ENCODE measurements at regions not wholly inside any gene's neighbourhood (a gene's known extent, or its start where the extent isn't known, plus 50 kb on each side); places are given as distances from the start of the nearest gene placed in this dataset.

DNA sequence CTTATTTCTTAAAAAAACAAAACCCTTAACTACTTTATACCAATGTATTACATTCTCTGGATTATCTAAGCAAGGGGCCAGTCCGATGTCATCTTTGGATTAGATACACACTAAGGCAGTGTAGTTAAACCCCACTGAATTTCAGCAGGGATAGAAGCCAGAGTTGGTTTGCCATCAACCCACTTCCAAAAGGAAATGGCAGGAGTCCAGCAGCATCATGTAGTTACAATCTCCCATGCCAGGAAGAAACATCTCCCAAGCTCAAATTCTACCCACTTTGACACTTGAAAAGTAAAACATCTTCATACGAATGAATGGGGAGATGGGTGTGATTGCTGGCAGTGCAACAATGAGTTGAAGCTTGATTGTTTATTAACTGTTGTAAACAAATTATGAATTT lies 203.5 kb upstream of the PLXNC1 start:
- WGBS: 97% methylated on average over 2 of the region's 2 CpGs
- peaks cover 5% of the 10 kb centered on the region; the same call in 1 of the 2 replicates for H3K9me3 ChIP-seq (ENCODE audit: insufficient read depth, low read depth, low read length)
- no peaks in the 10 kb centered on the region for H3K36me3 ChIP-seq (ENCODE audit: insufficient read depth, low read length)
- no peak overlapping the region for H3K27ac ChIP-seq (ENCODE audit: low read depth, low read length)
- H3K27me3 ChIP-seq (ENCODE audit: insufficient read depth, low read length): no peaks in the 10 kb centered on the region
- no peak overlapping the region for H3K9ac ChIP-seq (ENCODE audit: low read depth, low read length)
- no peak overlapping the region for H3K4me3 ChIP-seq (ENCODE audit: low read length)
- H3K4me1 ChIP-seq (ENCODE audit: insufficient read depth, low read length): peaks cover 6% of the 10 kb centered on the region; the same call in 1 of the 2 replicates

DNA sequence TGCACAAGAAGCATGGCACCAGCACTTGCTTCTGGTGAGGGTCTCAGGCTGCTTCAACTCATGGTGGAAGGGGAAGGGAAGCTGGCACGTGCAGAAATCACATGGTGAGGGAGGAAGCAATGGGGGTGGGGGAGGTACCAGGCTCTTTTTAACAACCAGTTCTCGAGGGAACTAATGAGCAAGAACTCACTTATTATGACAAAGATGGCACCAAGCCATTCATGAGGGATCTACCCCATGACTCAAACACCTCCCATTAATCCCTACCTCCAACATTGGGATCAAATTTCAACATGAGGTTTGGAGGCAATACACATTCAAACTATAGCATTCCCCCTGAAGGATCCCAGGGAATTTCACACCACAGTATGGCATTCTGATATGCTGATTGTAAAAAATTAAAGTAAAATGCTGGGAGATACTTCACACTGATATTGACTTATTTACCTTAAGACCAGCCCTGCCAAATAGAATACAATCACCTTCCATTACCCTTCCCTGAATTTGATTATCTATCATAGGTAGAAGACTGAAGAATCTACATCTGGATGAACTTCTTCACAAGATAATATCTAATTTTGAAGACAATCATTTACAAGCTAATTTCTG lies 201.7 kb upstream of the PLXNC1 start:
- Histone ChIP-seq H3K9ac (ENCODE audit: low read depth, low read length) (no peak overlapping the region), H3K27ac (ENCODE audit: low read depth, low read length) (no peak overlapping the region), H3K36me3 (ENCODE audit: insufficient read depth, low read length) (no peaks in the 10 kb centered on the region), H3K4me3 (ENCODE audit: low read length) (no peak overlapping the region), H3K4me1 (ENCODE audit: insufficient read depth, low read length) (peaks cover 6% of the 10 kb centered on the region; the same call in 1 of the 2 replicates), H3K9me3 (ENCODE audit: insufficient read depth, low read depth, low read length) (peaks cover 6% of the 10 kb centered on the region; the same call in 1 of the 2 replicates), H3K27me3 (ENCODE audit: insufficient read depth, low read length) (no peaks in the 10 kb centered on the region)
- 60% methylated on average over 2 of the region's 2 CpGs for WGBS

DNA sequence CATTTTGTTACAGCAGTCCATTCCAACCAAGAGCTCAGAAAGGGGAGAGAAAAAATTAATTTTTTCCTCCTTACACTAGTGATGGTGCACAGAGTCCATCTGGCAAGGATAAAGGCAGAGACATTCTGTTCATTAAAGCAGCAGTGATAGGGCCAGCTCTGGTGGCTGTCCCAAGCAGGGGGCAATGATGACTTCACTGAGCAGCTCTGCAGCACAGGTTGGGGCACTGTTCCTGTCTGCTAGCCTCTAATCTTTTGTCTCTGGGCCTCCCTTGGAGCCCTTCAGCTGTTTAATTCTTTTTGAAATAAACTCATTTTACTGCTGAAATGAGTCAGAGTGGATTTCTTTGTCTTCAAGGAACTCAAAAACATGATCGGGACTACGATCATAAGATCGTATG lies 200.9 kb upstream of the PLXNC1 start:
- 90% methylated on average over 3 of the region's 3 CpGs for WGBS
- Histone ChIP-seq H3K27ac (ENCODE audit: low read depth, low read length) (no peak overlapping the region), H3K9ac (ENCODE audit: low read depth, low read length) (no peak overlapping the region), H3K27me3 (ENCODE audit: insufficient read depth, low read length) (no peaks in the 10 kb centered on the region), H3K9me3 (ENCODE audit: insufficient read depth, low read depth, low read length) (peaks cover 6% of the 10 kb centered on the region; the same call in 1 of the 2 replicates), H3K36me3 (ENCODE audit: insufficient read depth, low read length) (no peaks in the 10 kb centered on the region), H3K4me1 (ENCODE audit: insufficient read depth, low read length) (peaks cover 6% of the 10 kb centered on the region; the same call in 1 of the 2 replicates), H3K4me3 (ENCODE audit: low read length) (no peak overlapping the region)

DNA sequence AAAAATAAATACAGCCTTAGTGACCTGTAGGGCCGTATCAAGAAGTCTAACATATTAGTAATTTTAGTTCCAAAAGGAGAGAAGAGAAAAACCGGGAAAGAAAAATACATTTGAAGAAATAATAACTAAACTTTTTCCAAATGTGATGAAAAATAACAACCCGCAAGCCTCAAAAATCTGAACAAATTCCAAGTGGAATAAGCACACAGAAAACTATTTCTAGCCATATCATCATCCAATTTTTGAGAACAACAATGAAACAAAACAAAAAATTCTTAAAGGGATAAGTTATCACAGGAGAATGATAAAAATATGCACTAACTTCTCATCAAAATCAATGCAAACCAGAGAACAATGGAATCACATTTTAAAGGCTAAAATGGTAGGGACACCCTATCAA lies 198.1 kb upstream of the PLXNC1 start:
- Histone ChIP-seq H3K27ac (ENCODE audit: low read depth, low read length) (no peak overlapping the region), H3K27me3 (ENCODE audit: insufficient read depth, low read length) (no peaks in the 10 kb centered on the region), H3K9me3 (ENCODE audit: insufficient read depth, low read depth, low read length) (peaks cover 6% of the 10 kb centered on the region; the same call in 1 of the 2 replicates), H3K36me3 (ENCODE audit: insufficient read depth, low read length) (no peaks in the 10 kb centered on the region), H3K4me3 (ENCODE audit: low read length) (no peak overlapping the region), H3K9ac (ENCODE audit: low read depth, low read length) (no peak overlapping the region), H3K4me1 (ENCODE audit: insufficient read depth, low read length) (peaks cover 6% of the 10 kb centered on the region; the same call in 1 of the 2 replicates)
- 100% methylated on average over 1 of the region's 3 CpGs for WGBS

DNA sequence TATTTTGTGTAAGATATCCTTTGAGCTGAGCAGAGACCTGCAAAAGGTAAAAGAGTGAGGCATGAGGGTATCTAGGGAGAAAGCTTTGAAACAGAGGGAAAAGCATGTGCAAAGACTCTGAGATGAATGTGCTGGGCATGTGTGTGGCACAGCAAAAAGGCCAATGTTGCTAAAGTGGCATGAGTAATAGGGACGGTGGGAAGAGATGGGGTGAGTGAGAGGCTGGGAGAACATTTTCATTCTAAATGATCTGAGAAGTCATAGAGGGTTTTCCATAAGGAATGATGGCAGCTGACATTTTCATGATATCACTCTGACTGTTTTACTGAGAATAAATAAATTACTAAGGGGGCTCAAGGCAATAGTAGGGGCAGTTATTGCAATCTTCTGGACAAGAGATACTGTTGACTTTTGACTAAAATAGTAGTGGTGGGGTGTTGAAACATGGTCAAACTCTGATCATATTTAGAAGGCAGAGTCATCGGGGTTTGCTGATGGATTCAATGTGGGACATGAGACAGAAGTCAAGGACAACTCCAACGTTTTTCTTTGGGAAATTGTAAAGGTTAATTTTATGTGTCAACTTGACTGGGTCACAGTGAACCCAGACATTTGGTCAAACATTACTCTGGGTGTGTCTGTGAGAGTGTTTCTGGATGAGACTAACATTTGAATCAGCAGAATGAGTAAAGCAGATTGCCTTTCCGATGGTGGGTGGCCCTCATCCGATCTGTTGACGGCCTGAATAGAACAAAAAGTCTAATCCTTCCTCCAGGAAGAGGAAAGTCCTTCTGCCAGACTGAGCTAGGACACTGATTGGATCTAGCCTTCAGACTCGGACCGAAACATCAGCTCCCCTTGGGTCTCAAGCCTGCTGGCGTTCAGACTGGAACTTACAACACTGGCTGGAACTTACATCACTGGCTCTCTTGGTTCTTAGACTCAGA lies 193.9 kb upstream of the PLXNC1 start:
- Histone ChIP-seq H3K27me3 (ENCODE audit: insufficient read depth, low read length) (no peaks in the 10 kb centered on the region), H3K4me3 (ENCODE audit: low read length) (no peak overlapping the region), H3K4me1 (ENCODE audit: insufficient read depth, low read length) (no peaks in the 10 kb centered on the region), H3K27ac (ENCODE audit: low read depth, low read length) (no peak overlapping the region), H3K9me3 (ENCODE audit: insufficient read depth, low read depth, low read length) (peaks cover 6% of the 10 kb centered on the region; the same call in 1 of the 2 replicates), H3K9ac (ENCODE audit: low read depth, low read length) (no peak overlapping the region), H3K36me3 (ENCODE audit: insufficient read depth, low read length) (no peaks in the 10 kb centered on the region)
- 90% methylated on average over 9 of the region's 9 CpGs for WGBS

DNA sequence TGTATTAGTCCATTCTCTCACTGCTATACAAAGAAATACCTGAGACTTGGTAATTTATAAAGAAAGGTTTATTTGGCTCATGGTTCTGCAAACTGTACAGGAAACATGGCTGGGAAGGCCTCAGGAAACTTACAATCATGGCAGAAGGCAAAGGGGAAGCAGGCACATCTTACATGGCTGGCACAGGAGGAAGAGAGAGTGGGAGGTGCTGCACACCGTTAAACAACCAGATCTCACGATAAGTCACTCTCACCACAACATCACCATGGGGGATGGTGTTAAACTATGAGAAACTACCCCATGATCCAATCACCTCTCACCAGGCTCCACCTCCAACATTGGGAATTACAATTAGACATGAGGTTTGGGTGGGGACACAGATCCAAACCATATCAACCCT lies 191.8 kb upstream of the PLXNC1 start:
- no peak overlapping the region for H3K9ac ChIP-seq (ENCODE audit: low read depth, low read length)
- no peaks in the 10 kb centered on the region for H3K4me1 ChIP-seq (ENCODE audit: insufficient read depth, low read length)
- no CpG with 5 or more reads among the region's 2 CpGs for WGBS
- H3K4me3 ChIP-seq (ENCODE audit: low read length): no peak overlapping the region
- no peak overlapping the region for H3K27ac ChIP-seq (ENCODE audit: low read depth, low read length)
- no peaks in the 10 kb centered on the region for H3K9me3 ChIP-seq (ENCODE audit: insufficient read depth, low read depth, low read length)
- H3K27me3 ChIP-seq (ENCODE audit: insufficient read depth, low read length): no peaks in the 10 kb centered on the region
- no peaks in the 10 kb centered on the region for H3K36me3 ChIP-seq (ENCODE audit: insufficient read depth, low read length)

DNA sequence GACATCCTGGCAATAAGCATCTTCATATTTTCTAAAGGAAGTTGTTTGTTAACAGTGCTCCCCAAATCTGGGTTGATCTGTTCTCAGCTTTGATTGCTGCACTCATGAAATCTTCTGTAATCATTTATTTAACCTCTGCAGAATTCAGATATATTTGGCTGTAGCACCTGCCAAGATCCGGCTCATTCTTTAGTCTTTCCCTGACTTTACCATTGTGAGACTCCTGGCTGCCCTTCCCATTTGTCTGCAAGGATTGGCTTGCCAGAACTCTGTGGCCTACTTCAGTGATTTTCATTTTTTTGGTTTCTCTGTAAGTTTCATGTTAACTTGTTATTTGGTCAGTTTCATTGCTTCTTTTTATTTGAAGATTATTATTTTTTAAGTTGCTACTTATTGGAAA lies 191.2 kb upstream of the PLXNC1 start:
- Histone ChIP-seq H3K36me3 (ENCODE audit: insufficient read depth, low read length) (no peaks in the 10 kb centered on the region), H3K4me1 (ENCODE audit: insufficient read depth, low read length) (no peaks in the 10 kb centered on the region), H3K27ac (ENCODE audit: low read depth, low read length) (no peak overlapping the region), H3K9me3 (ENCODE audit: insufficient read depth, low read depth, low read length) (no peaks in the 10 kb centered on the region), H3K27me3 (ENCODE audit: insufficient read depth, low read length) (no peaks in the 10 kb centered on the region), H3K9ac (ENCODE audit: low read depth, low read length) (no peak overlapping the region), H3K4me3 (ENCODE audit: low read length) (no peak overlapping the region)
- 99% methylated on average over 1 of the region's 1 CpG for WGBS

DNA sequence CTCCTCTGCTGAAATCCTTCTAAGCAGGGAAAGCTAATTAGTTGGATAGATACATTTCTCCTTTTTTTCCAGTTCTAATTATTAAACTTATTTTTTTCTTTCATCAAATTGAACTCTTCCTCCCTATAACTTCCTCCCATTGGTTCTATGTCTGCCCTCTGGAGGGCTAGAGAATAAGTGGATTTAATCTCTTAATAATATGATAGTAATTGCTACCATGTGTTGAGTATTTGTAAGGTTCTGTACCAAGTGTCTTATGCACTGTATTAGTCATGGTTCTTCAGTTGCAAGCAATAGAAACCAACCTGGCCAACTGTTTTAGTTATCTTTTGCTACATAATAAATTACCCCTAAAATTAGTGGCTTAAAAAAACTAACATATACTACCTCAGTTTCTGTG lies 190.5 kb upstream of the PLXNC1 start:
- Histone ChIP-seq H3K9me3 (ENCODE audit: insufficient read depth, low read depth, low read length) (no peaks in the 10 kb centered on the region), H3K36me3 (ENCODE audit: insufficient read depth, low read length) (no peaks in the 10 kb centered on the region), H3K27ac (ENCODE audit: low read depth, low read length) (no peak overlapping the region), H3K9ac (ENCODE audit: low read depth, low read length) (no peak overlapping the region), H3K4me3 (ENCODE audit: low read length) (no peak overlapping the region), H3K27me3 (ENCODE audit: insufficient read depth, low read length) (no peaks in the 10 kb centered on the region), H3K4me1 (ENCODE audit: insufficient read depth, low read length) (no peaks in the 10 kb centered on the region)

DNA sequence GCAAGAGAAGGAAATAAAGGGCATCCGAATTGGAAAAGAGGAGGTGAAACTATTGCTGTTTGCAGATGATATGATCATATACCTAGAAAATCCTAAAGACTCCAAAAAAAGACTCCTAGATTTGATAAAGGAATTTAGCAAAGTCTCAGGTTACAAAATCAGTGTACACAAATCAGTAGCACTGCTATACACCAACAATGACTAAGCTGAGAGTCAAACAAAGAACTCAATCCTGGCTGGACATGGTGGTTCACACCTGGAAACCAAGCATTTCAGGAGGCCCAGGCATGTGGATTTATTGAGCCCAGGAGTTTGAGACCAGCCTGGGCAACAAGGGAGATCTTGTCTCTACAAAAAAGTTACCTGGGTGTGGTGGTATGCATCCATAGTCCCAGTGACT lies 188.7 kb upstream of the PLXNC1 start:
- no peaks in the 10 kb centered on the region for H3K4me1 ChIP-seq (ENCODE audit: insufficient read depth, low read length)
- WGBS: no CpG with 5 or more reads among the region's 1 CpG
- H3K9me3 ChIP-seq (ENCODE audit: insufficient read depth, low read depth, low read length): no peaks in the 10 kb centered on the region
- H3K9ac ChIP-seq (ENCODE audit: low read depth, low read length): no peak overlapping the region
- no peaks in the 10 kb centered on the region for H3K27me3 ChIP-seq (ENCODE audit: insufficient read depth, low read length)
- H3K36me3 ChIP-seq (ENCODE audit: insufficient read depth, low read length): no peaks in the 10 kb centered on the region
- H3K4me3 ChIP-seq (ENCODE audit: low read length): no peak overlapping the region
- H3K27ac ChIP-seq (ENCODE audit: low read depth, low read length): no peak overlapping the region

DNA sequence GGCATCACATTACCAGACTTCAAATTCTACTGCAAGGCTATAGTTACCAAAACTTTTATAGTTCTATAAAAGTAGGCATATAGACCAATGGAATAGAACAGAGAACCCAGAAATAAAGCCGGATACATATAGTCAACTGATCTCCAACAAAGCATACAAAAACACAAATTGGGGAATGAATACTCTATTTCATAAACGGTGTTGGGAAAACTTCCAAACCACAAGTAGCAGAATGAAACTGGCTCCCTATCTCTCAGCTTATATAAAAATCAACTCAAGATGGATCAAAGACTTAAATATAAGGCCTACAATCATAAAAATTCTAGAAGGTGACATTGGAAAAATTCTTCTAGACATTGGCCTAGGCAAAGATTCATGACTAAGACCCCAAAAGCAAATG lies 187.9 kb upstream of the PLXNC1 start:
- Histone ChIP-seq H3K4me1 (ENCODE audit: insufficient read depth, low read length) (no peaks in the 10 kb centered on the region), H3K4me3 (ENCODE audit: low read length) (no peak overlapping the region), H3K27me3 (ENCODE audit: insufficient read depth, low read length) (no peaks in the 10 kb centered on the region), H3K9me3 (ENCODE audit: insufficient read depth, low read depth, low read length) (no peaks in the 10 kb centered on the region), H3K36me3 (ENCODE audit: insufficient read depth, low read length) (no peaks in the 10 kb centered on the region), H3K9ac (ENCODE audit: low read depth, low read length) (no peak overlapping the region), H3K27ac (ENCODE audit: low read depth, low read length) (no peak overlapping the region)
- WGBS: 44% methylated on average over 2 of the region's 2 CpGs

DNA sequence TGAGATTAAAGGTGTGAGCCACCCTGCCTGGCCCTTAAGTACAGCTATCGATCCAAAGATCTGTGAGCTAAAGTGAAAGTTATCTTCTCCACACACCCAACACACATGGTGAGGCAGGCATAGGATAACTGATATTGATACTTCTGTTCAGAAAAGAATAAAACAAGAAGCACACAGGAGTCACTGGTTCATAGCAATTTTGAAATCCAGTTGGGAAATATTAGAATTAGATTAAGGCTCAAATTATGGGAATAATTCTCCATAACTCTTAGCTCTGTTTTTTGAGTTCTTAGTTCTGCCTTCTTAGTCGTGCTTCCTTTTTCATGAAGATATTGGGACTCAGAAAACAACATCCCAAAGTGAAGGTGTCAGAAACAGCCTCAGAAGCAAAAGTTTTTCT lies 186.0 kb upstream of the PLXNC1 start:
- Histone ChIP-seq H3K4me3 (ENCODE audit: low read length) (no peak overlapping the region), H3K27ac (ENCODE audit: low read depth, low read length) (no peak overlapping the region), H3K9me3 (ENCODE audit: insufficient read depth, low read depth, low read length) (no peaks in the 10 kb centered on the region), H3K36me3 (ENCODE audit: insufficient read depth, low read length) (no peaks in the 10 kb centered on the region), H3K4me1 (ENCODE audit: insufficient read depth, low read length) (no peaks in the 10 kb centered on the region), H3K27me3 (ENCODE audit: insufficient read depth, low read length) (no peaks in the 10 kb centered on the region), H3K9ac (ENCODE audit: low read depth, low read length) (no peak overlapping the region)
- 50% methylated on average over 2 of the region's 2 CpGs for WGBS

All from HUES64 (cell line).